SK-N-SH treated with all-trans-retinoic acid at 6 μM for 48 hours (cell line): ENCODE measurements at regions not wholly inside any gene's neighbourhood (a gene's known extent, or its start where the extent isn't known, plus 50 kb on each side); places are given as distances from the start of the nearest gene placed in this dataset.

Experiments
- ARNTL ChIP-seq: fragments of 450-650 bp; formaldehyde crosslinking; IDR thresholded peaks from 2 replicates; pipeline ENCODE4 v1.5.0; 2020; ENCODE audit warnings: low read depth, mild to moderate bottlenecking, moderate library complexity, borderline replicate concordance
- BACH2 ChIP-seq: fragments of 250-450 bp; sonication (Bioruptor Pico); IDR thresholded peaks from 2 replicates; pipeline ENCODE4 v1.9.0; 2021; ENCODE audit warnings: mild to moderate bottlenecking, borderline replicate concordance
- ISL1 ChIP-seq: fragments of 250-450 bp; sonication (Bioruptor Pico); IDR thresholded peaks from 2 replicates; pipeline ENCODE4 v2.1.2; 2022; ENCODE audit warnings: mild to moderate bottlenecking, moderate library complexity
- RARB ChIP-seq: fragments of 250-450 bp; sonication (Bioruptor Pico); IDR thresholded peaks from 2 replicates; pipeline ENCODE4 v1.8.0; 2021; ENCODE audit warnings: mild to moderate bottlenecking, moderate library complexity
- ZFP30 ChIP-seq: fragments of 450-650 bp; formaldehyde crosslinking; IDR thresholded peaks from 2 replicates; pipeline ENCODE4 v1.5.0; 2022; ENCODE audit warnings: mild to moderate bottlenecking, moderate library complexity
- ZNF70 ChIP-seq: fragments of 450-650 bp; formaldehyde crosslinking; IDR thresholded peaks from 2 replicates; pipeline ENCODE4 v1.5.0; 2020; ENCODE audit warnings: mild to moderate bottlenecking, moderate library complexity
- TF ChIP-seq, protein P1 (sequence below): fragments of 250-450 bp; sonication (Bioruptor Pico); IDR thresholded peaks from 2 replicates; pipeline ENCODE4 v1.5.0; 2020; ENCODE audit warnings: mild to moderate bottlenecking, moderate library complexity
- TF ChIP-seq, protein P2 (sequence below): fragments of 250-450 bp; sonication (Bioruptor Pico); IDR thresholded peaks from 2 replicates; pipeline ENCODE4 v1.8.0; 2020; ENCODE audit warnings: mild to moderate bottlenecking, moderate library complexity, borderline replicate concordance
- TF ChIP-seq, protein P3 (sequence below): fragments of 250-450 bp; sonication (Bioruptor Pico); IDR thresholded peaks from 2 replicates; pipeline ENCODE4 v1.5.1; 2020; ENCODE audit warnings: low read depth, mild to moderate bottlenecking, moderate library complexity

DNA sequence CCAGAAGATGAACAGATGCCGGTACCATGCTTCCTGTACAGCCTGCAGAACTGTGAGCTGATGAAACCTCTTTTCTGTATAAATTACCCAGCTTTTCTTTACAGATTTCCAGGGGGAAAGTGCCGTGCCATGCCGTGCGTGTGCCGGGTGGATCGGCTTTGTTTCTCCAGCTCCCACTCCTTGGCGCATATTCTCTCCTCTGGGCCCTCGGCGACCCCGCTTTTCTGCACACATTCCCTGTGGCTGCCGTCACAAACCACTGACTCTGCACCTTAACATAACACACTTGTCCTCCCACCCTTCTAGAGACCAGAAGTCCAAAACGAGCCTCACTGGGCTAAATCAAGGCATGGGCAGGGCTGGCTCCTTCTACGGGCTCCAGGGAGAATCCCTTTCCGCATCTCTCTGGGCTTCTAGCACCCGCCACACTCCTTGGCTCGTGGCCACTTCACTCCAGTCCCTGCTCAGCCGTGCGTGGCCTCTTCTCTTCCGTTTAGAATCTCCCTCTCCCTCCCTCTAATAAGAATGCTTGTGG lies 164.9 kb downstream of the C16orf95 start:
- no peak for TF ChIP-seq ZNF70 (CRISPR knock-in tag)
- no peak for TF ChIP-seq ZFP30 (CRISPR knock-in tag)
- no peak for TF ChIP-seq ARNTL (CRISPR knock-in tag)
- TF ChIP-seq BACH2 = no peak
- TF ChIP-seq, protein P1, sequence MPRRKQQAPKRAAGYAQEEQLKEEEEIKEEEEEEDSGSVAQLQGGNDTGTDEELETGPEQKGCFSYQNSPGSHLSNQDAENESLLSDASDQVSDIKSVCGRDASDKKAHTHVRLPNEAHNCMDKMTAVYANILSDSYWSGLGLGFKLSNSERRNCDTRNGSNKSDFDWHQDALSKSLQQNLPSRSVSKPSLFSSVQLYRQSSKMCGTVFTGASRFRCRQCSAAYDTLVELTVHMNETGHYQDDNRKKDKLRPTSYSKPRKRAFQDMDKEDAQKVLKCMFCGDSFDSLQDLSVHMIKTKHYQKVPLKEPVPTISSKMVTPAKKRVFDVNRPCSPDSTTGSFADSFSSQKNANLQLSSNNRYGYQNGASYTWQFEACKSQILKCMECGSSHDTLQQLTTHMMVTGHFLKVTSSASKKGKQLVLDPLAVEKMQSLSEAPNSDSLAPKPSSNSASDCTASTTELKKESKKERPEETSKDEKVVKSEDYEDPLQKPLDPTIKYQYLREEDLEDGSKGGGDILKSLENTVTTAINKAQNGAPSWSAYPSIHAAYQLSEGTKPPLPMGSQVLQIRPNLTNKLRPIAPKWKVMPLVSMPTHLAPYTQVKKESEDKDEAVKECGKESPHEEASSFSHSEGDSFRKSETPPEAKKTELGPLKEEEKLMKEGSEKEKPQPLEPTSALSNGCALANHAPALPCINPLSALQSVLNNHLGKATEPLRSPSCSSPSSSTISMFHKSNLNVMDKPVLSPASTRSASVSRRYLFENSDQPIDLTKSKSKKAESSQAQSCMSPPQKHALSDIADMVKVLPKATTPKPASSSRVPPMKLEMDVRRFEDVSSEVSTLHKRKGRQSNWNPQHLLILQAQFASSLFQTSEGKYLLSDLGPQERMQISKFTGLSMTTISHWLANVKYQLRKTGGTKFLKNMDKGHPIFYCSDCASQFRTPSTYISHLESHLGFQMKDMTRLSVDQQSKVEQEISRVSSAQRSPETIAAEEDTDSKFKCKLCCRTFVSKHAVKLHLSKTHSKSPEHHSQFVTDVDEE = no peak
- TF ChIP-seq RARB = no peak
- TF ChIP-seq, protein P2, sequence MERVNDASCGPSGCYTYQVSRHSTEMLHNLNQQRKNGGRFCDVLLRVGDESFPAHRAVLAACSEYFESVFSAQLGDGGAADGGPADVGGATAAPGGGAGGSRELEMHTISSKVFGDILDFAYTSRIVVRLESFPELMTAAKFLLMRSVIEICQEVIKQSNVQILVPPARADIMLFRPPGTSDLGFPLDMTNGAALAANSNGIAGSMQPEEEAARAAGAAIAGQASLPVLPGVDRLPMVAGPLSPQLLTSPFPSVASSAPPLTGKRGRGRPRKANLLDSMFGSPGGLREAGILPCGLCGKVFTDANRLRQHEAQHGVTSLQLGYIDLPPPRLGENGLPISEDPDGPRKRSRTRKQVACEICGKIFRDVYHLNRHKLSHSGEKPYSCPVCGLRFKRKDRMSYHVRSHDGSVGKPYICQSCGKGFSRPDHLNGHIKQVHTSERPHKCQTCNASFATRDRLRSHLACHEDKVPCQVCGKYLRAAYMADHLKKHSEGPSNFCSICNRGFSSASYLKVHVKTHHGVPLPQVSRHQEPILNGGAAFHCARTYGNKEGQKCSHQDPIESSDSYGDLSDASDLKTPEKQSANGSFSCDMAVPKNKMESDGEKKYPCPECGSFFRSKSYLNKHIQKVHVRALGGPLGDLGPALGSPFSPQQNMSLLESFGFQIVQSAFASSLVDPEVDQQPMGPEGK = no peak
- TF ChIP-seq, protein P3, sequence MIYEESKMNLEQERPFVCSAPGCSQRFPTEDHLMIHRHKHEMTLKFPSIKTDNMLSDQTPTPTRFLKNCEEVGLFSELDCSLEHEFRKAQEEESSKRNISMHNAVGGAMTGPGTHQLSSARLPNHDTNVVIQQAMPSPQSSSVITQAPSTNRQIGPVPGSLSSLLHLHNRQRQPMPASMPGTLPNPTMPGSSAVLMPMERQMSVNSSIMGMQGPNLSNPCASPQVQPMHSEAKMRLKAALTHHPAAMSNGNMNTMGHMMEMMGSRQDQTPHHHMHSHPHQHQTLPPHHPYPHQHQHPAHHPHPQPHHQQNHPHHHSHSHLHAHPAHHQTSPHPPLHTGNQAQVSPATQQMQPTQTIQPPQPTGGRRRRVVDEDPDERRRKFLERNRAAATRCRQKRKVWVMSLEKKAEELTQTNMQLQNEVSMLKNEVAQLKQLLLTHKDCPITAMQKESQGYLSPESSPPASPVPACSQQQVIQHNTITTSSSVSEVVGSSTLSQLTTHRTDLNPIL = no peak
- no peak for TF ChIP-seq ISL1 (CRISPR knock-in tag)
